Vagina (tissue), 2 donors: ENCODE measurements at regions not wholly inside any gene's neighbourhood (a gene's known extent, or its start where the extent isn't known, plus 50 kb on each side); places are given as distances from the start of the nearest gene placed in this dataset.

ENCODE experiments used
- CTCF ChIP-seq, 3 experiments: fragments of 450-650 bp in 2 of 3; fragments of 200-600 bp in 1 of 3; sonication (generic) in 1 of 3; IDR thresholded peaks; one replicate each; pipeline ENCODE4 v1.5.1; 2017 to 2019; ENCODE audit warnings: antibody characterized with exemption in 3 of 3, mild to moderate bottlenecking in 2 of 3, moderate library complexity in 2 of 3
- POLR2AphosphoS5 ChIP-seq, 2 donors: sonication (generic); formaldehyde crosslinking; IDR thresholded peaks; one replicate each; pipeline ENCODE4 v1.9.0; 2017; ENCODE audit warnings: antibody characterized with exemption in 2 of 2, mild to moderate bottlenecking in 2 of 2, low read depth in 1 of 2; ENCODE audit not compliant: insufficient read depth in 1 of 2

DNA sequence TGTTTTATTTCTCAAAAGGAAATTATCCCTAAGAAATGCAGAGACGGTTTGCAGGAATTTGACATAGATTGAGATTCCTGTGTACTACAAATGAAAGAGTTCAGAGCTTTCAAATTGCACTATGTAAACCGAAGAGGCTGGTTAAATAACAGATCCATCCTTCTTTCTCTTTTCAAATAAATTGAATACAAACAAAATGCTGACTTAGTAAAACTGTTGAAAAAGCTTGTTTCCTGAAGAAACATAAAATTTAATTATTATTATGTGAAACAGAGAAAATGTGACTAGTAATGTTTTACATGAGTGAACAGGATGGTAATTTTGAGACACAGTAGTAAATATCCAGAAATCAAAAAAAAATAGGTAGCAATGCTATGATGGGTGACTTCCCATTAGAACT, 441.2 kb downstream of the LRRIQ3 start:
- TF ChIP-seq CTCF (IDR thresholded peaks at IDR 0.05) (no peak), POLR2AphosphoS5 (IDR thresholded peaks at IDR 0.05; ENCODE audit: insufficient read depth in 1 of 2, low read depth in 1 of 2) (no peak)
